ENCODE measurements at regions not wholly inside any gene's neighbourhood (a gene's known extent, or its start where the extent isn't known, plus 50 kb on each side); places are given as distances from the start of the nearest gene placed in this dataset.

- H3K4me3 ChIP-seq (ENCODE audit: low read depth in 1 of 3, low read length in 3 of 3): no peak overlapping the region
- no peaks in the 10 kb centered on the region for H3K9me3 ChIP-seq (ENCODE audit: control insufficient read depth in 4 of 4, low read length in 3 of 4)
- H3K36me3 ChIP-seq (ENCODE audit: control insufficient read depth in 4 of 4, insufficient read depth in 3 of 4, low read depth in 1 of 4, low read length in 3 of 4): no peaks in the 10 kb centered on the region
- H3K9ac ChIP-seq (ENCODE audit: low read depth in 1 of 2, low read length in 2 of 2): no peak overlapping the region
- no peak for DNase-seq (ENCODE audit: low spot score)
- no peaks in the 10 kb centered on the region for H3K4me1 ChIP-seq (ENCODE audit: control insufficient read depth in 4 of 4, insufficient read depth in 4 of 4, low read length in 3 of 4)
- H3K27ac ChIP-seq (ENCODE audit: low read depth in 1 of 2, low read length in 2 of 2): no peak overlapping the region
- TF ChIP-seq REST (IDR thresholded peaks at IDR 0.05) (no peak), RAD21 (IDR thresholded peaks at IDR 0.05) (no peak), SP1 (IDR thresholded peaks at IDR 0.05) (no peak)
- H3K27me3 ChIP-seq (ENCODE audit: control insufficient read depth in 4 of 4, insufficient read depth in 4 of 4, low read length in 3 of 4): no peaks in the 10 kb centered on the region
- WGBS: 48% methylated on average over 6 of the region's 6 CpGs
Observed at GRCh38 chr12:84594157-84594556, 318.4 kb downstream of the SLC6A15 start.

DNA sequence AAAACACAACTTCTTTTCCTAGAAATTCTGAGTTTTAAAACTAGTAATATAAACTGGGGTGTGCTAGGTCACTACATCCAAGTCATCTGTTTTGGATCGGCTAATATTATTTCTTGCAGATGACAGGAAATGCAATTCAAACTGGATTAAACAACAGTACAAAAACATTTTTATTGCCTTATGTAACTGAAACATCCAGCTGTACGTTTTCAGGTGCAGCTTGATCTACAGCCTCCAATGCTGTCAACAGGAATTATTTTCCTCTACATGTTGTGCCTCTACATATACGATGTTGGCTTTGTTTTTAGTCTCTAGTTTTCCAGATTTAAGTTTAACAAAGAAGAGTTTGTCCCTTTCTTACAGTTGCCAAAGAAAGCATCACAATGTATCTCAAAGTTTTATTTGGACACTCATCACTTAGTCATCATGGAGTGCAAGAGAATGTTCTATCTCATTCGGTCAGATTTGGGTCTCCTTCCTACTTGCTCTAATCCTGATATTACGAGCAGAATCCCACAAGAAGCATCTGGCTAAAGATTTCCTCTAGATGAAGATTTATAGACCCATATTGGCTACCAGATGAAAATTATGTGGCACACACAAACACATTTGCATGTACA is 326.7 kb downstream of the SLC6A15 start:
- DNase-seq (ENCODE audit: low spot score): no peak
- no peak overlapping the region for H3K27ac ChIP-seq (ENCODE audit: low read depth in 1 of 2, low read length in 2 of 2)
- TF ChIP-seq TAF1 (conservative IDR thresholded peaks at IDR 0.05) (no peak), RXRA (IDR thresholded peaks at IDR 0.05) (no peak), JUND (IDR thresholded peaks at IDR 0.05) (no peak), GABPA (IDR thresholded peaks at IDR 0.05 in 1 of 2, conservative IDR thresholded peaks at IDR 0.05 in 1 of 2) (no peak), FOXA2 (IDR thresholded peaks at IDR 0.05) (no peak), RAD21 (IDR thresholded peaks at IDR 0.05) (no peak), EGR1 (IDR thresholded peaks at IDR 0.05; ENCODE audit: low read depth in 2 of 2) (no peak), FOXA1 (IDR thresholded peaks at IDR 0.05) (no peak), HNF4G (IDR thresholded peaks at IDR 0.05) (no peak), MAX (IDR thresholded peaks at IDR 0.05) (no peak), CTCF (IDR thresholded peaks at IDR 0.05; ENCODE audit: low read depth, low read length, missing input control) (no peak), ZBTB33 (IDR thresholded peaks at IDR 0.05) (no peak)
- TF ChIP-seq, protein P1, sequence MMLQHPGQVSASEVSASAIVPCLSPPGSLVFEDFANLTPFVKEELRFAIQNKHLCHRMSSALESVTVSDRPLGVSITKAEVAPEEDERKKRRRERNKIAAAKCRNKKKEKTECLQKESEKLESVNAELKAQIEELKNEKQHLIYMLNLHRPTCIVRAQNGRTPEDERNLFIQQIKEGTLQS (IDR thresholded peaks at IDR 0.05): no peak
- H3K4me3 ChIP-seq (ENCODE audit: low read depth in 1 of 3, low read length in 3 of 3): no peak overlapping the region
- no peaks in the 10 kb centered on the region for H3K27me3 ChIP-seq (ENCODE audit: control insufficient read depth in 4 of 4, insufficient read depth in 4 of 4, low read length in 3 of 4)
- WGBS: 58% methylated on average over 5 of the region's 5 CpGs
- H3K9ac ChIP-seq (ENCODE audit: low read depth in 1 of 2, low read length in 2 of 2): no peak overlapping the region
- H3K36me3 ChIP-seq (ENCODE audit: control insufficient read depth in 4 of 4, insufficient read depth in 3 of 4, low read depth in 1 of 4, low read length in 3 of 4): no peaks in the 10 kb centered on the region
- H3K4me1 ChIP-seq (ENCODE audit: control insufficient read depth in 4 of 4, insufficient read depth in 4 of 4, low read length in 3 of 4): no peaks in the 10 kb centered on the region
- no peaks in the 10 kb centered on the region for H3K9me3 ChIP-seq (ENCODE audit: control insufficient read depth in 4 of 4, low read length in 3 of 4)
